ENCODE measurements at regions not wholly inside any gene's neighbourhood (a gene's known extent, or its start where the extent isn't known, plus 50 kb on each side); places are given as distances from the start of the nearest gene placed in this dataset.

- H3K36me3 ChIP-seq: peaks cover 48% of the 10 kb centered on the region
- H3K27ac ChIP-seq: 0 out of 2 replicates have a peak overlapping the region, but pooled peaks have one; percentile 74
- no peak for TF ChIP-seq Cebpa-rat (IDR thresholded peaks at IDR 0.05)
- peaks cover 46% of the 10 kb centered on the region for H3K9me3 ChIP-seq
- H3K4me2 ChIP-seq: peak overlapping the region; percentile 76; the same call in 1 of the 2 replicates
- no peaks in the 10 kb centered on the region for H3K27me3 ChIP-seq
- no peak overlapping the region for H3K9ac ChIP-seq
- peaks cover 70% of the 10 kb centered on the region for H3K4me1 ChIP-seq
- H3K4me3 ChIP-seq: no peak overlapping the region
- H4K20me1 ChIP-seq: no peaks in the 10 kb centered on the region
These were observed 246.6 kb upstream of the IRS2 start for GRCh38 chr13:110032969-110033368.

DNA sequence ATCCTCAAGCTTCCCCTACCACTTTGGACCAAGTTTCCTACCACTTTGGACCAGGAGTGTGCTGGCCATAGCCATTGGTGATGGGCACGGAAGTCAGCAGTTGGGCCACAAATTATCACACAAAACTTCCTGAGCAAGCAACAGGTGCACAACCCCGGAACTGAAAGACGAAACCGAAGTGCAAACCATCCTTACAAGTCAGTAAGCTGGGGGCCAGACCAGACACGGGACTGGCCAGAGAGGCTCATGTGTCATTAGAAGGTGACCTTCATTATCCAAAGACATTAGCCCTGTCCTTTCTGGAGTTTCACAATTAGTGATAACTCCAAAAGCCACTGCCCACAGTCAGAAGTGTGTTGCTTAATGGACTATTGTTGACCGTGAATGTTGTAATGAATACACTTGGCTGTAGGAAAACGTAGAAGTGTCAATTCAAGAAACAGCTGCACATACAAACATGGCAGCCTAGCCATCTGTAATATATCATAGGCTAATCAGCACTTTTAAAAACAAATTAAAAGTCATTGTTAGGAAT is 244.1 kb upstream of the IRS2 start:
- Histone ChIP-seq H3K4me1 (peaks cover 52% of the 10 kb centered on the region), H3K27me3 (no peaks in the 10 kb centered on the region), H3K27ac (no peak overlapping the region), H3K4me3 (no peak overlapping the region), H3K36me3 (peaks cover 41% of the 10 kb centered on the region), H3K9ac (no peak overlapping the region), H4K20me1 (no peaks in the 10 kb centered on the region), H3K9me3 (peaks cover 38% of the 10 kb centered on the region), H3K4me2 (peak overlapping the region; percentile 53)
- TF ChIP-seq Cebpa-rat (IDR thresholded peaks at IDR 0.05): no peak

DNA sequence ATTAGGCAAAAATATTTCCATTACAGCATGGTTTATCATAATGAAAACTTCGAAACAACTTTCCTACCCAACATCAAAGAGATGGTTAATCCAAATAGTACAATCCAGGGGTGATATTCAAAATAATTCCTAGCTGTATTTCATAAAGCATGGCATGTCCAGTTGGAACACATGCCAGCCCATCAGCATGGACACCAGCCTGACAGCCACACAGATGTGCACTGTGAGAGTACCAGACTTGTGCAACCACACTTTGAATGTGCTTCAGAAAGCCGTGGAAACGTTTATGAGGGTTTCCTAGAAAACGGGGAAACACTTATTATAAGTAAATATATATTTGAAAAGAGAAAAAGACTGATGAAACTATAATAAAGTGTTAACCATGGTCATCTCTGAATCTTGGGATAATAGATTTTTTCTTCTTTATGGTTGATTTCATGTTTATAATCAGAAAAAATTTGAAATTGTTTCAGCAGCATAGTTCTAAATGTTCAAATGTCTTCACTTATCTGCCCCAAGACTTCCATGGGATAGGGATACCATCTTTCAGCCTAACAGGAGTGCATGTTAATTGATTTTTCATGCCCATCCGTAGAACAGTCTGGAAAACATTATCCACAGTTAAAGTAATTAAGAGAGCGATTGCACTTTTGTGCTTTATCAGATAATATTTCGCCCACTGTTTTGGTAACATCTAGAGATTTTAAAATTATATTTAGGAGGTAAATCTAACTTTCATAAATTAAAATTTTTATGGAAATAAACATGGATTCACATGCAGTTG is 242.6 kb upstream of the IRS2 start:
- H3K4me1 ChIP-seq: peaks cover 52% of the 10 kb centered on the region

DNA sequence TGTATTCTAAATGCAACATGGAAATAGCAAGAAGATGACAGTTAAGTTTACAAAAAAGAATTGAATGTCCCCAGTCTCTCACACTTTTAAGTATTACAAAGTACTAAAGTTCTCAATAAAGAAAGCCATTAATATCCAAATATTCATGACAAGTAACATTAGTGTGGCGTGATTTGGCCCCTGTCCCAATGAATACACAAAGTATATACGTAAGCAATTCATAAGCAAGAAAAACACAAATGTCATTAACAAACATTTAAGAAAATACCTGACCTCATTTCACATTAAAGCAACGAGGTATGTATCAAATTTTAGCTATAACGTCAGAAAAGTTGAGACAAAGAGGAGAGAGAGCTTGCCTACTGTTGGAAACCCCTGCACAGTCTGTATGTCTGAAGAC is 241.9 kb upstream of the IRS2 start:
- Histone ChIP-seq H3K4me2 (no peak overlapping the region), H3K27me3 (no peaks in the 10 kb centered on the region)
- no peak for TF ChIP-seq Cebpa-rat (IDR thresholded peaks at IDR 0.05)

More for the DNA sequence above, 242.6 kb upstream of the IRS2 start:
- Histone ChIP-seq H3K9ac (no peak overlapping the region), H4K20me1 (no peaks in the 10 kb centered on the region), H3K27me3 (no peaks in the 10 kb centered on the region), H3K36me3 (peaks cover 41% of the 10 kb centered on the region), H3K4me2 (no peak overlapping the region), H3K27ac (no peak overlapping the region), H3K9me3 (peaks cover 38% of the 10 kb centered on the region), H3K4me3 (no peak overlapping the region)
- TF ChIP-seq Cebpa-rat (IDR thresholded peaks at IDR 0.05): no peak

DNA sequence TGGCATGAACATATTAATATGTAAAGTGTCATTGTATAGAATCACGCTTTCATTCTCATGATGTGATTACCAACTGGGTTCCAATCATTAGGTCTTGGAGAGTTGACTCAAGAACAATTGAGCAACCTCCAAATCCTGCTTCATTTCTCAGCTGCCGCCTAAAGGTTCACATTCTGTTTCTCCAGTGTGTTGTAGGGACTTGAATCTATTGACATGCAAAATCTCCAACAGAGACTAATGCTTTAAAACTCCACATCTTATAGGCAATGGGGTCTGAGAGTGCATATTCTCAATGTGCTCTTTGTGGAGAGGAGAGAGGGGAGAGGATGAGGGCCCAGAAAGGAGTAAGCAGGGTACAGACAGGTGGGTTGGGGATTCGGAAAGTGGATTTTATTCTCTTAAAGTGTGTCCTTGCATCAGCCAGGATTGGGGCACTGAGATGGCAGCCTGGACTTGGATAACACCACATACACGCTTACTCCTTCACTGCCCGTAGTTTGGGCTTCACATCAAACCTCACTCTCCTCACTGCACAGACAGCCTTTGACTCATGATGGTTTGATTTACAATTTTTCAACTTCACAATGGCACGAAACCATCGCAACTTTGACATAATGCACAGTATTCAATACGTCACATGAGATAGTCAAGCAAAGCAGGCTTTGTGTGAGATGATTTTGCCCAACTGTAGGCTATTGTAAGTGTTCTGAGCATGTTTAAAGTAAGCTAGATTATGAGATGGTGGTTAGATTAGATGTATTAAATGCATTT is 241.3 kb upstream of the IRS2 start:
- Histone ChIP-seq H3K9ac (no peak overlapping the region), H3K4me3 (no peak overlapping the region), H3K27ac (no peak overlapping the region), H3K4me1 (peaks cover 52% of the 10 kb centered on the region), H3K9me3 (peaks cover 31% of the 10 kb centered on the region), H3K4me2 (no peak overlapping the region), H3K36me3 (peaks cover 31% of the 10 kb centered on the region), H3K27me3 (no peaks in the 10 kb centered on the region), H4K20me1 (no peaks in the 10 kb centered on the region)
- TF ChIP-seq Cebpa-rat (IDR thresholded peaks at IDR 0.05): no peak

More for the DNA sequence above, 241.9 kb upstream of the IRS2 start:
- Histone ChIP-seq H3K36me3 (peaks cover 37% of the 10 kb centered on the region), H4K20me1 (no peaks in the 10 kb centered on the region), H3K9me3 (peaks cover 37% of the 10 kb centered on the region), H3K9ac (no peak overlapping the region), H3K4me1 (peaks cover 52% of the 10 kb centered on the region), H3K27ac (no peak overlapping the region), H3K4me3 (no peak overlapping the region)

DNA sequence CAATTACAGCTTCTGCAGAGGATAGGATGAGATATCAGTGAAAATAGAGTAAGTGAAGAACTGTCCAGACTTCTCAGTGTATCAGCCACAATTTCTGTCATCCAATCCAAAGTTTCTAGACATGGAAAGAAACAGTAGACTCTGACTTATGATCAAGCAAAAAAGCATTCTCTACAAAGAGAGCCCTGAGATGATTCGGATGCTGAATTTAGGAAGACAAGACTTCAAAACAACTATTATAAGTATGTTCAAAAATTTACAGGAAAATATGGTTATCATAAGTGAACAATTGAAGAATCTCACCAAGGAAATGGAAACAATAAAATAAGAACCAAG is 238.2 kb upstream of the IRS2 start:
- peak overlapping the region; percentile 80 for H3K27ac ChIP-seq
- no peak for TF ChIP-seq Cebpa-rat (IDR thresholded peaks at IDR 0.05)

GRCh38 chr13:110023729-110024644 is 237.6 kb upstream of the IRS2 start:
- Histone ChIP-seq H3K27me3 (no peaks in the 10 kb centered on the region), H3K4me3 (0 out of 2 replicates have a peak overlapping the region, but pooled peaks have one; percentile 18)

More for the DNA sequence above, 238.2 kb upstream of the IRS2 start:
- no peaks in the 10 kb centered on the region for H4K20me1 ChIP-seq
- H3K4me3 ChIP-seq: no peak overlapping the region
- H3K27me3 ChIP-seq: no peaks in the 10 kb centered on the region
- peak overlapping the region; percentile 55 for H3K9ac ChIP-seq
- peaks cover under 1% of the 10 kb centered on the region; the same call in 1 of the 2 replicates for H3K9me3 ChIP-seq
- 0 out of 2 replicates have a peak, but pooled peaks cover 3% of the 10 kb centered on the region for H3K36me3 ChIP-seq
- peaks cover 32% of the 10 kb centered on the region for H3K4me1 ChIP-seq
- peak overlapping the region; percentile 85 for H3K4me2 ChIP-seq

GRCh38 chr13:110018009-110018408 is 231.6 kb upstream of the IRS2 start:
- Histone ChIP-seq H4K20me1 (no peaks in the 10 kb centered on the region), H3K4me2 (no peak overlapping the region), H3K27ac (no peak overlapping the region), H3K4me3 (no peak overlapping the region), H3K9me3 (no peaks in the 10 kb centered on the region), H3K4me1 (peaks cover 26% of the 10 kb centered on the region), H3K9ac (no peak overlapping the region), H3K27me3 (no peaks in the 10 kb centered on the region), H3K36me3 (no peaks in the 10 kb centered on the region)
- no peak for TF ChIP-seq Cebpa-rat (IDR thresholded peaks at IDR 0.05)

More at GRCh38 chr13:110023729-110024644, 237.6 kb upstream of the IRS2 start:
- TF ChIP-seq Cebpa-rat (IDR thresholded peaks at IDR 0.05): no peak
- Histone ChIP-seq H3K36me3 (0 out of 2 replicates have a peak, but pooled peaks cover 3% of the 10 kb centered on the region), H3K4me1 (peaks cover 32% of the 10 kb centered on the region), H3K27ac (peak overlapping the region; percentile 80), H3K9me3 (no peaks in the 10 kb centered on the region; the same call in 1 of the 2 replicates), H3K9ac (peak overlapping the region; percentile 55), H3K4me2 (peak overlapping the region; percentile 85), H4K20me1 (no peaks in the 10 kb centered on the region)

DNA sequence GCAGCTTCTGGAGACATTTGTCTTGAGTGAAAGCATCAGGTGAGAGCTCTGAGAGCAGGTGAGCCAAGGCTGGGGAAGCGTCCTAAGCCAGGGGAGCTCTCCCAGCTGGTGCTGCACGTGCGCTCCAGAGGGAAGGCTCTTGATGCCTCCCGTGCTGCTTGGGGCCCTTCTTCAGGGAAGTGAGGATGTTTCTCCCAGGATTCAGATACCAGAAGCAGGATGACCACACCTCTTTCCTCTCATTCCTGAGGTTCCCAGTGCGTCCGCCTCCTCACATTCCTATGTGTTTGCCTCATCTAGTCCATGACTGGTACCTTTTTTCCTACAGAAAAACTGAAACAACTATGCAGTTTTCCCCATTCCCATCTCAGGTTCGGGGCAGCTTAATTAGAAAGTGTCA is 231.0 kb upstream of the IRS2 start:
- TF ChIP-seq Cebpa-rat (IDR thresholded peaks at IDR 0.05): no peak
- H3K9ac ChIP-seq: no peak overlapping the region
- no peaks in the 10 kb centered on the region for H3K36me3 ChIP-seq
- no peak overlapping the region for H3K4me2 ChIP-seq
- H3K27ac ChIP-seq: no peak overlapping the region
- H4K20me1 ChIP-seq: no peaks in the 10 kb centered on the region
- H3K9me3 ChIP-seq: no peaks in the 10 kb centered on the region
- peaks cover 24% of the 10 kb centered on the region for H3K4me1 ChIP-seq
- H3K27me3 ChIP-seq: no peaks in the 10 kb centered on the region
- H3K4me3 ChIP-seq: no peak overlapping the region

Data from BLaER1 (cell line).